Activated CD8-positive, alpha-beta T cell treated with anti-CD3 and anti-CD28 coated beads, Interleukin-2, amount 10 ng/mL, durations not matched to agents 7 days and 5 days (primary cell): ENCODE measurements at regions not wholly inside any gene's neighbourhood (a gene's known extent, or its start where the extent isn't known, plus 50 kb on each side); places are given as distances from the start of the nearest gene placed in this dataset.

Experiments used
- ATAC-seq: fragments of 150-1000 bp; cut with Tn5 transposase; one replicate; pipeline ENCODE4 v1.10.0; 2021; ENCODE audit warnings: moderate library complexity
- CTCF ChIA-PET: fragments of 350-600 bp; sonication (Branson Sonifier 250); formaldehyde crosslinking; loops from one replicate; lab custom pipeline; 2021; ENCODE audit warnings: antibody characterized with exemption; lab: Charles Lee
- POLR2A ChIA-PET: fragments of 350-600 bp; sonication (Branson Sonifier 250); formaldehyde crosslinking; loops from one replicate; lab custom pipeline; 2021; ENCODE audit warnings: antibody characterized with exemption; lab: Charles Lee
- DNase-seq: peaks from one replicate; pipeline ENCODE4 v3.0.0-alpha.2; 2020
- H3K27ac Mint-ChIP-seq: one replicate; pipeline ENCODE4 v1.8.0; 2021; ENCODE audit warnings: mild to moderate bottlenecking, mixed read lengths
- H3K27me3 Mint-ChIP-seq: one replicate; pipeline ENCODE4 v1.8.0; 2021; ENCODE audit warnings: low read depth, mixed read lengths
- H3K36me3 Mint-ChIP-seq: one replicate; pipeline ENCODE4 v1.8.0; 2021; ENCODE audit warnings: low read depth, mixed read lengths
- H3K4me1 Mint-ChIP-seq: one replicate; pipeline ENCODE4 v1.8.0; 2021; ENCODE audit warnings: low read depth, mixed read lengths
- H3K4me3 Mint-ChIP-seq: one replicate; pipeline ENCODE4 v1.8.0; 2021; ENCODE audit warnings: mild to moderate bottlenecking, mixed read lengths
- H3K9me3 Mint-ChIP-seq: one replicate; pipeline ENCODE4 v1.8.0; 2022; ENCODE audit warnings: mixed read lengths; ENCODE audit not compliant: insufficient read depth

- no peak for ATAC-seq
- no peaks in the 10 kb centered on the region for H3K36me3 Mint-ChIP-seq
- no peak overlapping the region for H3K27ac Mint-ChIP-seq
- ChIA-PET POLR2A (no interaction called here), CTCF (no interaction called here)
- peaks cover 4% of the 10 kb centered on the region for H3K9me3 Mint-ChIP-seq
- no peak overlapping the region for H3K4me3 Mint-ChIP-seq
- H3K27me3 Mint-ChIP-seq, result peaks cover 9% of the 10 kb centered on the region
- H3K4me1 Mint-ChIP-seq, result no peaks in the 10 kb centered on the region
- no peak for DNase-seq
These were observed 173.7 kb upstream of the SPEF2 start for GRCh38 chr5:35443803-35444595.

DNA sequence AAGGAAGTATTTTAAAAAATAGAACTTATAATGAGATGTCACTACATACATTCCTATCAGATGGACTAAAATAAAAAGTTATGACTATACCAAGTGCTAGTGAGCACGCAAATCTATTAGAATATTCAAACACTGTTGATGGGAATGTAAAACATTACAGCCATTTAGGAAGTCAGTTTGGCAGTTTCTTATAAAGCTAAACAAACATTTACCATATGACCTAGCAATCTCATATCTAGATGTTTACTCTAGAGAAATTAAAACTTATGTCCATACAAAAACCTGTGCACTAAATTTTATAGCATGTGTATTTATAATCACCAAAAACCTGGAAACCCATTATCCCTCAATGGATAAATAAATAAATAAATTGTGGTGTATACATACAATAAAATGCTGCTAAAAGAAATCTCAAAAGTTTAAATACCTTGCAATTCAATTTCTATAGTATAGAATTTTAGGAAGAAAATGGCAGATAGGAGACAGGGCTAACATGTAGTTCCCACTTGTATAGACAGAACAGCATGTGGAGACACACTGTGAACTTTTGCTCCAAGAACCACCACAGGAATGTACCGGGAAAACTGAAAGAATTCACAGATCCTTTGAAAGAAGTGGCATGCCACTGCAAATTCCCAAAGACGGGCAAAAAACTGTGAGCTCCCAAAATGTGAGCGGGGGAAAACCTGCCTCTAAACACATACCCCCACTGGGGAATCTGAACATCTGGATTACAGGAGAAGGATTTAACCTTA, 174.6 kb upstream of the SPEF2 start:
- no peaks in the 10 kb centered on the region for H3K4me1 Mint-ChIP-seq
- ChIA-PET POLR2A (no interaction called here), CTCF (no interaction called here)

GRCh38 chr5:35440409-35440808, 177.3 kb upstream of the SPEF2 start:
- H3K9me3 Mint-ChIP-seq, result no peaks in the 10 kb centered on the region
- ATAC-seq (no peak), DNase-seq (no peak)
- ChIA-PET CTCF (no interaction called here), POLR2A (no interaction called here)
- no peak overlapping the region for H3K27ac Mint-ChIP-seq
- peaks cover 17% of the 10 kb centered on the region for H3K27me3 Mint-ChIP-seq
- H3K4me3 Mint-ChIP-seq, result no peak overlapping the region
- no peaks in the 10 kb centered on the region for H3K36me3 Mint-ChIP-seq
- H3K4me1 Mint-ChIP-seq, result no peaks in the 10 kb centered on the region

More for the DNA sequence above, 174.6 kb upstream of the SPEF2 start:
- Mint-ChIP-seq H3K27me3 (peaks cover 17% of the 10 kb centered on the region), H3K36me3 (no peaks in the 10 kb centered on the region), H3K27ac (no peak overlapping the region), H3K9me3 (peaks cover 4% of the 10 kb centered on the region), H3K4me3 (no peak overlapping the region)
- no peak for DNase-seq
- ATAC-seq, result no peak

GRCh38 chr5:35438786-35439185, 178.9 kb upstream of the SPEF2 start:
- Mint-ChIP-seq H3K36me3 (no peaks in the 10 kb centered on the region), H3K27me3 (peaks cover 25% of the 10 kb centered on the region), H3K27ac (no peak overlapping the region), H3K9me3 (no peaks in the 10 kb centered on the region), H3K4me1 (no peaks in the 10 kb centered on the region), H3K4me3 (no peak overlapping the region)
- DNase-seq, result no peak
- POLR2A ChIA-PET, result no interaction called here
- CTCF ChIA-PET, result no interaction called here
- no peak for ATAC-seq

- no peak for DNase-seq
- Mint-ChIP-seq H3K27ac (no peak overlapping the region), H3K27me3 (peaks cover 25% of the 10 kb centered on the region), H3K4me1 (no peaks in the 10 kb centered on the region), H3K36me3 (no peaks in the 10 kb centered on the region), H3K9me3 (no peaks in the 10 kb centered on the region), H3K4me3 (no peak overlapping the region)
- ChIA-PET POLR2A (no interaction called here), CTCF (no interaction called here)
- ATAC-seq, result no peak
These were observed 179.4 kb upstream of the SPEF2 start for GRCh38 chr5:35438288-35438687.

- CTCF ChIA-PET, result interaction anchor here (0.9 to 1.9 kb wide), 13 partner anchors 8 to 491 kb away, joined by 3 to 11 read pairs (median 3); no protein-coding TSS in a partner anchor
- no peak for ATAC-seq
- H3K27me3 Mint-ChIP-seq, result peaks cover 29% of the 10 kb centered on the region
These were observed 181.1 kb upstream of the SPEF2 start for GRCh38 chr5:35436400-35437057.

DNA sequence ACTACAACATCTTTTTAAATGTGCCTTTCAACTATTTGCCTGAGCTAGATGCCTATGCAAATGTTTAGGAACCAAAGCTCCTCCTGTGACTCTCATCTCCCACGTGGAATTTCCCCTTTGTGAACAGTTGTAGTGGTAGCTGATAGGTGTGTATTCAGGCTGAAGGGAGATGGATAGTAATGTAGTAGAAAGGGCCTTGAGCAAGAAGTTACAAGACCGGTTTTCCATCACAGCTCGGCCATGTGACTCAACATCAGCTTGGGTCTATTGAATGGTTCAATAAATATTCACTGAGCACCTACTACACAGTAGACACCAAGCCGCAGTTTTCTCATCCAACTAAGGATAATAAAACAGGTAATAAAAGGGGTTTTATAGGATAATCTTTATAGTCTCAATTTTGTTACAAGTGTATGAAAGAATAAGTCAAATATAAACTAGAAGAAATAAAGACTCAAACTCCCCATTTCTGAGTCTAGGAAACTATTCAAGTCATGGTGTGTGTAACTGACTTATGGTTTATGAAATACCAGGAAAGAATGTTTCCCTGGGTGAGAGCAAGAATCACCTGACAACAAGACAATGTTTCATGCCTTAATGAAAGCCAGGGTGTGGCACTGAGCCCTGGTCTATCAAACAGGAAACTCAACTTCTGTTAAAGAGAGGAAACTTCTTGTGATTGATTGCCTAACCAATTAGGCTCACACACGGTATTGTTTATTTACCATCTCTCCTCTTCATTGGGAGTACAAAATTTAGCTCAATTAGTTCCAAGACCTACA, 187.1 kb upstream of the SPEF2 start:
- H3K36me3 Mint-ChIP-seq, result no peaks in the 10 kb centered on the region
- no peak for ATAC-seq
- CTCF ChIA-PET, result no interaction called here
- H3K27ac Mint-ChIP-seq, result no peak overlapping the region
- DNase-seq, result no peak
- H3K4me3 Mint-ChIP-seq, result no peak overlapping the region
- H3K27me3 Mint-ChIP-seq, result peaks cover 14% of the 10 kb centered on the region
- no peaks in the 10 kb centered on the region for H3K9me3 Mint-ChIP-seq
- no peaks in the 10 kb centered on the region for H3K4me1 Mint-ChIP-seq
- POLR2A ChIA-PET, result no interaction called here

More at GRCh38 chr5:35436400-35437057, 181.1 kb upstream of the SPEF2 start:
- Mint-ChIP-seq H3K4me1 (no peaks in the 10 kb centered on the region), H3K36me3 (no peaks in the 10 kb centered on the region), H3K9me3 (no peaks in the 10 kb centered on the region), H3K27ac (no peak overlapping the region), H3K4me3 (no peak overlapping the region)
- POLR2A ChIA-PET, result no interaction called here
- peak; percentile 22 for DNase-seq

- CTCF ChIA-PET, result no interaction called here
- ATAC-seq, result no peak
- POLR2A ChIA-PET, result no interaction called here
- Mint-ChIP-seq H3K36me3 (no peaks in the 10 kb centered on the region), H3K4me3 (no peak overlapping the region), H3K27ac (no peak overlapping the region), H3K4me1 (no peaks in the 10 kb centered on the region), H3K9me3 (no peaks in the 10 kb centered on the region), H3K27me3 (peaks cover 9% of the 10 kb centered on the region)
- DNase-seq, result no peak
These were observed 189.9 kb upstream of the PRLR start for GRCh38 chr5:35420200-35420599.

GRCh38 chr5:35417040-35417439, 186.8 kb upstream of the PRLR start:
- Mint-ChIP-seq H3K27me3 (no peaks in the 10 kb centered on the region), H3K27ac (no peak overlapping the region), H3K4me1 (no peaks in the 10 kb centered on the region), H3K4me3 (no peak overlapping the region), H3K9me3 (no peaks in the 10 kb centered on the region), H3K36me3 (no peaks in the 10 kb centered on the region)
- ChIA-PET POLR2A (no interaction called here), CTCF (interaction anchor here (2.6 kb wide), 1 partner anchor 19 kb away, joined by 11 read pairs; no protein-coding TSS in a partner anchor)
- ATAC-seq, result no peak
- DNase-seq, result no peak

DNA sequence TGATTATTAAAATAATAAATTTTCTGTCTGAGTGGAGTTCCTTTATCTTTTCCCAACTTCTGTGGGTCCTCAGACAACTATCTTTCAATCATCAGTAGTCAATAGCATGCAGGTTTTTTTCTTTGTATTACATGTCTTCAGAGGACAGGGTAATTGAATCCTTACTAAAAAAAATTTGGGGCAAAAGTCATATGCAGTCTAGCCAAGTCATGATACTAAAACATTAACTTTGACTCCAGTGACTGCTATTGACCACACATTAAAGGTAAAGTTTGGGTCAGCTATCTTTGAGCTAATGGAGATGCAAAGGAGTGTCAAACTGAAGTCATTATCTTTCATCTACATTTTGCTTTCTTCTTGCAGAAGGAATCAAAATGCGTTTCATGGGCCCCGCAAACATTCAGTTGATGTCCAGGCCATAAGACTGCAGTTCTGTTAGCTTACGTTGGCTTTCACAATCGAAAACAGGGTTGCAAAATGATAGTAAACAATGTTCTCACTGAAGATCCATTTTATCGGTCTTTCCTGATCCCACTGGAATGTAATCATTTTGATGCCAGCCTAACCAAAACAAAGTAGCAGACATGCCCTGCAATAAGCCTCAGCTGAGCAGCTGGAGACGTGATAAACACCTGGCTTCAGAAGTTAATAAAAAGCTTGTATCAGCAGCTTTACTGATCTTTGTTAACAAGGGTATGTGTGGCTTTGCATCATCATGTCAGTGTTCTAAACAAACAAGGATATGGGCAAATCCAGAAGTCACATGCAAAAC, 186.1 kb upstream of the PRLR start:
- CTCF ChIA-PET, result no interaction called here
- no peak for ATAC-seq

GRCh38 chr5:35415309-35415708, 185.0 kb upstream of the PRLR start:
- ChIA-PET CTCF (no interaction called here), POLR2A (no interaction called here)
- DNase-seq (no peak), ATAC-seq (no peak)
- H3K9me3 Mint-ChIP-seq, result no peaks in the 10 kb centered on the region
- no peak overlapping the region for H3K4me3 Mint-ChIP-seq
- no peaks in the 10 kb centered on the region for H3K36me3 Mint-ChIP-seq
- no peaks in the 10 kb centered on the region for H3K4me1 Mint-ChIP-seq
- no peak overlapping the region for H3K27ac Mint-ChIP-seq
- no peaks in the 10 kb centered on the region for H3K27me3 Mint-ChIP-seq

More for the DNA sequence above, 186.1 kb upstream of the PRLR start:
- Mint-ChIP-seq H3K4me3 (no peak overlapping the region), H3K27ac (no peak overlapping the region), H3K36me3 (no peaks in the 10 kb centered on the region), H3K27me3 (no peaks in the 10 kb centered on the region), H3K9me3 (no peaks in the 10 kb centered on the region), H3K4me1 (no peaks in the 10 kb centered on the region)
- DNase-seq, result no peak
- POLR2A ChIA-PET, result no interaction called here
